ENCODE measurements at regions not wholly inside any gene's neighbourhood (a gene's known extent, or its start where the extent isn't known, plus 50 kb on each side); places are given as distances from the start of the nearest gene placed in this dataset.
"Not testable (repeated sequence)": the region's sequence is repeated elsewhere in the genome, so short reads cannot be mapped to it uniquely, and the experiment has no call there.

DNA sequence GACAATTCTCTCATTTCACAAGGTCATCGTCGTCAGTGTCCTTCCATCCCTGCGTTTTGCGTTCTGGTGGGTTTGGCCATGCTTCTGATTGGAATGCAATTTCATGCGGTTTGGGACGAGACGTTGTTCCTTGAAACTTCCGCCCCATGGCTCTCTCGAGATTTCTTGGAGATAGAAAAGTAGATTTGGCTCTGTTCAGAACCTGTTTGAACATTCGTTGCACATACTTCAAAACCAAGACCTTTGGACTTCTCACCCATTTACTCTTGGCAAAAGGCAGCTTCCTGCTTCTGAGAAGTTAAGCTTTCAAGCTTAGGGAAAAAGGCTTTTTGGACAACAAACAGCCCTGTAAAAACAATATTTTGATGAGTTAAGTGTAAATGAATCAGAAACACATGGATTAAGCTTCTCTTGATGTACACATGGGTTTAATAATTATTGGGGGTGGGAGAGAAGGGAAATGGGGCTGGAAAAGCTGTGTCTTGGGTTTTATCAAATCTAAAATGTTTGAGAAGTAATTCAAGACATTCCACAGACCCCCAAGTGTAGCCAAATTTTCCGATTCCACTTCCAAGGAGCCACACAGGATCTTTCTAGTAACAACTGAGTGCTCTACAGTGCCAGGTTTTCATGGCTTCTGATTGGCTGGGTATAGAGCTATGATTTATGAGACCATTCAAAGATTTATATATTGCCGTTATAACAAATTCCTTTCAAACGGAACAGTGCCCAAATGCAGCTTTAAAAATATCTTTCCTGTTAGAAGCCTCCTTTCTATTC, 467.2 kb downstream of the MED13L start:
- DNase-seq: no peak

DNA sequence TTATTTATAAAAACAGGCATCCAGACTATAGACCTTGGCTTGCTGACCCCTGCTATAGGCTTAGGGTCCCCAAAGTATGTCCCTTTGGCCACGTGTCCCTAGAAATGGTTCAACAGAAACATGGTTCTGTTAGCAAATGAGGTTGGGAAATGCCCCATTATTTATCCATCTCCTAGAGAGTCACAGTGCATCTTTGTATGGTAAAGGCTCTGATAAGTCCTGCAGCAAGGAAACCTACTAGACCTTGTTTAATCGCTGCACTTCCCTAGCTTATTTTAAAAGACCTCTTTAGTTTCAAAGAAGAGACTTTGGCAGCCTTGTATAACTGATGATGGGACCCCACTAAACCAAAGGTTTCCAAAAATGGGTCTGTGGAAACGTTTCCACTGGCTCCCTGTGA, 471.5 kb downstream of the MED13L start:
- no peak for DNase-seq

DNA sequence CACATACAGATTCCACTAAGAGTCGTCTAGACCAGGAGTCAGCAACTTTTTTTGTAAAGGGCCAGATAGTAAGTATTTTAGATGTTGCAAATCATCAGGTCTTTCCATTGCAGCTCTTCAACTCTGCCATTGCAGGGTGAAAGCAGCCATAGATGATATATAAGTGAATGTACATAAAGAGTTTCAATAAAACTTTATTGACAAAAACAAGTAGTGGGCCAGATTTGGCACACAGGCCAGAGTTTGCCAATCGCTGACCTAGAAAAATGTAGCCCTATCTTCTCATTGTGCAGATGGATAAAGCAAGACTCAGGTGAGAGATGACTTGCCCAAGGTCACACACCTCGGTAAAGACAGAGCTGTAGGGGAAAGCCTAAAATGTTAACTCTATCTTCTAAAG, 474.7 kb downstream of the MED13L start:
- DNase-seq: no peak

DNA sequence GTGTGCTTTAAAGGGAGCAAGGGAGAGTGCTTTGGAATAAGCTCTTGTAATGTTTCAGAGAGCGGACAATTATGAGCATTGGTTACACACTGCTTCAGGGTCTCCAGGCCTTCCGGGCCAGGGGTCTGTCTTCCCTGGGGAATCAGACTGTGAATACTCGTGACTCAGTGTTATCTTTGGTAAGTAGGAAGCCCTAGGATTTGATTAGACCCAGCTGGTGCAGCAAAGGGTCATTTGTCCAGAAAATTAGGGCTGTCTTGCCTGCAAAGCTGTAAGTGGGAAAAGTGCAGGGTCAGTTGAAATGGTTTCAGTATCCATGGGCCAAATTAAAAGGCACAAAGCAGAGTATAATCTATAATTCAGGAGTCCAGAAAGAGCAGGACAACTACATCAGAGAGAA, 475.6 kb downstream of the MED13L start:
- no peak for DNase-seq

DNA sequence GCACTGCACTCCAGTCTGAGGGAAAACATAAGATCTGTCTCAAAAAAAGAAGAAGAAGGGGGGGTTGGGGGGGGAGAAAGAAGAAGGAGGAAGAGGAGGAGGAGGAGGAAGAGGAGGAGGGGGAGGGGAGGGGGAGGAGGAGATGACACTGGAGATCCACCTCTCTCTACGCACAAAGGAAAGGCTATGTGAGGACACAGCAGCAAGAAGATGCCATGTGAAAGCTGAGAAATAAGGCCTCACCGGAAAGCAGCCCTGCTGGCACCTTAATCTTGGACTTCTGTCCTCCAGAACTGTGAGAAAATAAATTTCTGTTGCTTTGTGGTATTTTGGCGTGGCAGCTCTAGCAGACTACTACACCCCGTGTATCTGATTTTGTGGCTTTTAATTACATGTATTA, 477.9 kb downstream of the MED13L start:
- DNase-seq: no peak

DNA sequence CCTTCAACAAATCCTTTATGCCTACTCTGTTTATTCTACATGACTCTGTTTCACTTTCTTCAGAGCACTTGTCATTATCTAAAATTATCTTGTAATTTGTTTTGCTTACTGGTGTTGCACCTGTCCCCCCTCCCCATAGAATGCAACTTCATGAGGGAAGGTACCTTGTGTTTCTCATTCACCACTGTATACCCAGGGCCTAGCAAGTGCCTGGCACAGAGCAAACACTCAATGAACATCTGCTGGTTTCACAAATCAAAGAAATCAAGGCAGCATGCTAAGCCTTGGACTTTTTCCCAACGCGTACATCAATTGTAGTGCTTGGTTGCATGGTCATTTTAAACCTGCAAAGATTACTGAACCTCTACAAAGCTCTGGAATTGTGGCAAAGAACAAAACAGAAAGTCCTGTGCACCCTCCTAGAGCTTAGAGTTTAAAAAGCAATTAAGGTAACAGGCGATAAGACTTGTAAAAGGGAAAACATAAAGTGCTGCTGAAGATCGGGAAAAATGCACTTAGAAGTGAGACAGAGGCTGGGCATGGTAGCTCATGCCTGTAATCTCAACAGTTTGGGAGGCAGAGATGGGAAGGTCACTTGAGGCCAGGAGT, 479.1 kb downstream of the MED13L start:
- no peak for DNase-seq

DNA sequence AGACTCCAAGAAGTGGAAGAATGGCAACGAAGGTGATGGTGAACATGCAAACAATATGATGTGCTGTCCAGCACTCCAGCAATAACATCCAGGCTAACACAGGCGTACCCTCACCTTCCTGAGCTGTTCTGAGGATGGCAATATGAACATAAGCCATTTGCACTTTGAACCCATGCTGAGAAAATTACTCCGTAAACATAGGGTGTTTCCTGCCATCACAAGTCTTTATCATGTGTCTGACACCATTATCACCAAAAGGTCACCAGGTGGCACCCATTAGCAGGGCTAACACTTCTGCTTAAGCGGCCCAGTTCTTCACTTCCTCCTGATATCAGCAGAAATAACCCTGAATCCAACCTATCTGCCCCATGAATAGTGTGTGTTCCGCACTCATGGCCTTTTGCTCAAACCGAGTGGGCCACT, 482.8 kb downstream of the MED13L start:
- no peak for DNase-seq

DNA sequence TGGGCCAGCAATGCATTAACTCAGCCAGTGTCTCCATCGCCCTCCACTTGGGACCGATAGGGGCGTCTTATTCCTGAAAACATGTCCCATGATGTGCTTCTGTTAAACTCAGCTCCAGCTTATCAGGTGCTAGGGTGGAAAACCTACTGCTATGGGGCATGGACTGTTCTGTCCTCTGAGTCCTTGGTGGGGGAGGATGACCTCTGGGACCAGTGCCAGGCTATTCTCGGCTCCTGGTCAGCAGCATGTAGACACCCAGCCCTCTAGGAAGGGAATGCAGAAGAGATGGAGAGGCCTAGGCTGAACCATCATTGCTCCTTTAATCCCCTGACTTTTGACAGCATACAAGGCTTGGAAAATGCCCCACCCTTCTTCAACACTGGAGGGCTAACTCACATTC, 486.2 kb downstream of the MED13L start:
- no peak for DNase-seq

DNA sequence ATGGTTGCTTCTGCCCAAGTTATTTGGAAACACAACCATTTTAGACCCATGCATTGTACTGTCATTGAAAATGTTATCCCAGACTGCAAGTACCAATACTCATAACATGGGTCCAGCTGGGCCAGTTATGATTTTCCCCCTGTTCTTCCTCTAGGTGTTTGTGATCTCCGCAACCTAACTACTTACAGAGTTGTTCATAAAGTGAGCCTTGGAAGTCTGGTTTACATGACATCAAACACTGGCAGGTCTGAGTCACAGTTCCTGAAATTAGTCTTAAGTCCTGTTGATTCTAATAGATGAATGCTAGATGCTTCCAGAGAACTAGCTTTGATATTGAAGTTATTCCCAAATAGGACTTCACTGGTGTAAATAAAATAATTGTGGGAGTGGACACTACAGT, 487.0 kb downstream of the MED13L start:
- no peak for DNase-seq

DNA sequence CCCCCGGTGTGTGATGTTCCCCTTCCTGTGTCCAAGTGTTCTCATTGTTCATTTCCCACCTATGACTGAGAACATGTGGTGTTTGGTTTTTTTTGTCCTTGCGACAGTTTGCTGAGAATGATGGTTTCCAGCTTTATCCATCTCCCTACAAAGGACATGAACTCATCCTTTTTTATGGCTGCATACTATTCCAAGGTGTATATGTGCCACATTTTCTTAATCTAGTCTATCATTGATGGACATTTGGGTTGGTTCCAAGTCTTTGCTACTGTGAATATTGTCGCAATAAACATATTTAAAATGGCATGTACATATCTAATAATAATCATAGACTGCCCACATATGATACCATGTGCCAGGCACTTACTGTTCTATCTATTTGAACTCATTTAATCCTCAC, 491.0 kb downstream of the MED13L start:
- DNase-seq: not testable (repeated sequence)

DNA sequence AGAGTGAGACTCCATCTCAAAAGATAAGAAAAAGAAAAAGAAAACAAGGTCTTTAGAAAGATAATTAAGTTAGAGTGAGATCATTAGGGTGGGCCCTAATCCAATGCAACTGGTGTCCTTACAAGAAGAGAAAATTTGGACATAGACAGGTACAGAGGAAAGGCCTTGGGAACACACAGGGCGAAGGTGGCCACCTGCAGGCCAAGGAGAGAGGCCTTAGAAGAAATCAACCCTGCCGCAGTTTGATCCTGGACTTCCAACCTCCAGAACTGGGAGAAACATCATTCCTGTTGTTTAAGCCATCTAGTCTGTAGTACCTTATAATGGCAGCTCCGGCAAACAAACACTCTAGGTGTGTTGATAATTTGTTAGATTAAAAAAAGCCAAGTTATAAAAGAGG, 491.9 kb downstream of the MED13L start:
- DNase-seq: no peak

DNA sequence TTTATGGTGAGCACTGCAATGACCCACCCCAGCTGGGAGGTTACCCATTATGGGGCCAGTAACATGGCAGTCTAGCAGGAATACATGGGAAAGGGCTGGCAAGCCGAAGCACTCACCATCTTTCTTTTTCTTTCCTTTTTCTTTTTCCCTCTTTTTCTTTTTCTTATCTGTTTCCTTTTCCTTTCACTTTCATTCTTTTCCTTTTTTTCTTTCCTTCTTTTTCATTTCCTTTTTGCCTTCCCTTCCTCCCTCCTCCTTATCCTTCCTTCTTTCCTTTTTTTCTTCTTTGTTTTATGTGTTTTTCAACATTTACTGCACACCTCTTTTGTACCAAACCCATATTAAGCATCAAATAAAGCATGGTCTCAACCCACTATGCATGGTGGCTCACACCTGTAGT, 501.1 kb downstream of the MED13L start:
- DNase-seq: no peak

DNA sequence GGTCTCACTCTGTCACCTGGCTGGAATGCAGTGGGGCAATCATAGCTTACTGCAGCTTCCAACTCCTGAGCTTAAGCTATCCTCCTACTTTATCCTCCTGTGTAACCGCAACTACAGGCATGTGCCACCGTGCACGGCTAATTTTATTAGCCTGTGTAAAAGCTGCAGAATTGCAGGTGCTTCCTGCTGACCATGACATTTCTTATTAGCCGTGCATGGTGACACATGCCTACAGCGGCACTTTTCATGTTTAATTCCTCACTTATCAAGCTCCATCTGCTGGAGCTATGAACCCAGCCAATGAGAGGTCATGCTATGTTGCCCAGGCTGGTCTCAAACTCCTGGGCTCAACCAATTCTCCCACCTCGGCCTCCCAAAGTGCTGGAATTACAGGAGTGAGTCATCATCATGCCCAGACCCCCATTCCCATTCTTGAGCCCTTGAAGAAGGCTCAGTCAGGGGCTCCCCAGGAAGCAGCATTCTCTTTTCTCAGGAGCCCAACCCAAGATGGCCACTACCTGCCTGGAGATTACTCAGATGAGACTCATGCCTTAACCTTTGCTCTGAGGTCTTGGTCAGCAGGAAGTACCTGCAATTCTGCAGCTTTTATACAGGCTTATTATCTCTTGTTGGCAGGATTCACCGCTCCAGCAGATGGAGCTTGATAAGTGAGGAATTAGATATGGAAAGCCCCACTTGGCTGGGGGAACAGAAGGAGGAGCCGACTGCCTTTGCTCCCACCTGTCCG, 503.2 kb downstream of the MED13L start:
- no peak for DNase-seq

DNA sequence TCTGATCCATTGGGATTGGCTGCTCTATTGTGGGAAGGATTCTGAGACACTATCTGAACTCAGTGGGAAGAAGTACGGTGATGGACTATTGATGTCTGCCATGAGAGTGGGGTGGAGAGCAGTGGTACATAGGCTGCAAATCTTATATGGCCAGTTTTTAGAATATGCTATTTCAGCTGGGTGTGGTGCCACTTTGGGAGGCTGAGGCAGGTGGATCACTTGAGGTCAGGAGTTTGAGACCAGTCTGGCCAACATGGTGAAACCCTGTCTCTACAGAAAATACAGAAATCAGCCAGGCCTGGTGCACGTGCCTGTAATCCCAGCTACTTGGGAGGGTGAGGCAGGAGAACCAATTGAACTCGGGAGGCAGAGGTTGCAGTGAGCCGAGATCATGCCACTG, 505.9 kb downstream of the MED13L start:
- DNase-seq: no peak

DNA sequence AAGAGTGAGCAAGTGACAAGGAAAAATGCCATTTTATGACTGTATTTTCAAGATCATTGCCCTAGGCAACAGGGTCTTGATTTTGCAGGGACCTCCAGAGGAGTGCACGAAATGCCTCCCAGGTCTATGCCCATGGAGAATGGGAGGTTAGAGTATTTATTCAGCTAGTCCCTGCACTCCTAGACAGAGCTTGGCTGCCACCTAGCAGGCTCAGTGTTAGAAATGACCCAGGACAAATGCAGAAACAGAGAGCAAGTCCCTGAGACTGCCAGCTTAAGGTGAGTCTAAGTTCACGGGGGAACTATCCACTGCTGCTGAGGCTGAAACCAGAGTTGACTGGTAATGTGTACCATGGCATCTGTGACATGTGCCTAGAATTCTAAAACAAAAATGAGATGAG, 506.4 kb downstream of the MED13L start:
- no peak for DNase-seq

DNA sequence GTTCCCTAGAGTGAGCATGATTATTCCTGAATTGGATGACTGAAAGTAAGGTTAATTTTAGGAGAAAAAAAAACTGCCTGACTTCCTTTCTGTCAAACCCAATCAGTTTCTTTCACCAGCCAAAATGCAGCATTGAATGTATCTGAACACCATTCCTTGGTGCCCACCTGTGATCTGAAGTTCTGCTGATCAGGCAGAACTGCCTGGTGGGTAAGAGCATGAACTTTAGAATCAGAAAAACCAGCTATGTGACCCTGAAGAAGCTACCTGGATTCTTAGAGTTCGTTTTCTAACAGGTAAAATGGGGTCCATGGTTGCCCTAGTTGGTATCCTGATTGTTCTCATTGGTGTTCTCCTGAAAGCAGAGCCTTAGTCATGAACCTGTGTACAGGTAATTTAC, 506.9 kb downstream of the MED13L start:
- no peak for DNase-seq

DNA sequence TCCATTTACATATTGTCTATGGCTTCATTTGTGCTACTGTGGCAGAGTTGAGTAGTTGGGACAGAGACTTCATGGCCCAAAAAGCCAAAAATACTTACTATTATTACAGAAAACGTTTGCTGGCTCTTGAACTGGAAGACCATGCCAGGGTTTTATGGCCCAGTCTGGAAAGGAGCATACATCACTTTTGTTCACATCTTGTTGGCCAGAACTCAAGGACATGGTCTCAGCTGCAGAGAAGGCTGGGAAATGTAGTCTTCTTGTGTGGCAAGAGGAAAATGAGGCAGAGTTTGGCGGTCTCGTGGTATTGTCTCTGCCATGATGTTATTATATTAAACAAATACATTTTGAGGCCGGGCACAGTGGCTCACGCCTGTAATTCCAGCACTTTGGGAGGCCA, 509.6 kb downstream of the MED13L start:
- no peak for DNase-seq

DNA sequence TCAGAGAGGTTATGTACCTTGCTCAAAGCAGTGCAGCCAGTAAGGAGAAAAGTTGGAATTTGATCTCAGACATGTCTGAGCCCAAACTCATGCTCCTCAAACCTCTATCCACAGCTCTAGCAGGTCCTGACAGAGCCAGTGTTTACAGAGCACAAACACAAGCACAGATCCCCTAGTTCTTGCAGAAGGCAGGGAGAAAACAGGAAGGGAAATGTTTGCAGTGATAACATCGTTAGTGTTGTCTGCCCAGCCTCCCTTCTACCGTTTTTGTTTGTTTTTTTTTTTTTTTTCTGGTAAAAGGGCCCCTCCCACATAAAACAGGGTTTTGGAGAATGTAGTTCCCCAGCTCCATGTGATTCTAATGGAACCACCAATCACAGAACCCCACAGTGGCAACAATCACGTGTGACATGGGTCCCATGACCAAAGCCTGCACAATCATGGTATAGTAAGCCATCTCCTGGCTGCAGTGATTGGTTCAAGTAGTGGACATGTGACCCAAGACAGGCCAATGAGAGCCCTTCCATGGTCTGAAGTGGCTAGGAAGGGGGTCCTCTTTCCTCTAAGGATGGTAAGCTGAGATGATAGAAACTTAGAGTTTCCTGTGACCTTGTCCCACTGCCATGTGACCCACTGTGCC, 513.4 kb downstream of the MED13L start:
- no peak for DNase-seq

DNA sequence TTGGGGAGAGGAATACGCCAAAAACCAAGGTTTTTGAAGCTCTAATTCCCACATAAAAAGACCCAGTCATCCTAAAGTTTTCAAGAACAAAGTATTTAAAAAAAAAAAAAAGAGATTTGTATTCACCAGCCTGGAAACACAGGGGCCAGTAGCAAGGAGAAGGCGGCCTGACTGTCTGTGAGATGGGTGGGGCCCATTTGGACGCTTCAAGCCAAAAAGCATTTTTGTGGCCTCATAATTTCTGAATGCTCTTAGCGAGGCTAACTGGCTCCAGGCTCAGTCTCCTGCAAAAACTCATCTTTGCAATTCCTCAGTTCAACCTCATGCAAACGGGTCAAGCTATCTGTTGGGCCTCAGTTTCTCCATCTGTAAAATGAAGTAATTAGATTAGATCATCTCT, 514.1 kb downstream of the MED13L start:
- no peak for DNase-seq

DNA sequence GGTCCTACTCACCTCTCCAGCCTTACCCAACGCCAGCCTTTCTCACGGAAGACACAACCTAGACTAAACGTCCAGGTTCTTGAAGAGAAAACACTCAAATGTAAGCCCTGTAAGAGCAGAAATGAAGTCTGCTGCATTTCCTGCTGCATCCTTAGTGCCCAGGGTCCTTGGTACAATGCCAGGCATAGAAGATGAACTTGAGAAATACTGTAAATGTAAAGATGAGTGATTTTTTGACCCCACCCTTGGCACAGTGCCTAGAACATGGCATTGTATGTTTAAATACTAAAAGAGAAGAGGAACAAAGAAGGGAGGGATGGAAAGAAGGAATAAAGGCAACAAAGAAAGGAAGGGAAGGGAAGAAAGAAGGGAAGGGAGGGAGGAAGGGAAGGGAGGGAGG, 514.6 kb downstream of the MED13L start:
- DNase-seq: no peak

DNA sequence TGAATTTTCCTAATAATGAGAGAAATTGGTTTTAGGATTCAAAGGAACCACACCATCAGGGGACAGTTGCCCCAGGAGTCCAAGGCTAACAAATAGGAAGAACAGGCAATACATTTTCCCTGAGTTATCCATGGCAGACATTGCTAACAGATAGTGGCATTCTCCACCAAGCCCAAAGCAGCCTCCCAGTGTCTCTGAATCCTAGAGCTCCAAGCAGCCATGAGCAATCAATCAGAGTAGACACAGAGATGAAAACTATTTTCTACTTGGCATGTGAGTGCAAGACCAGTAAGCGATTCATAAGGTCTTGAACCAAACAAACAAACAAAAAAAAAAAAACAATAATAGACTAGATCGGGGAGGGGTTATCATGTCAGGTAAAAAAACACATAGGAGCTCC, 515.7 kb downstream of the MED13L start:
- no peak for DNase-seq

DNA sequence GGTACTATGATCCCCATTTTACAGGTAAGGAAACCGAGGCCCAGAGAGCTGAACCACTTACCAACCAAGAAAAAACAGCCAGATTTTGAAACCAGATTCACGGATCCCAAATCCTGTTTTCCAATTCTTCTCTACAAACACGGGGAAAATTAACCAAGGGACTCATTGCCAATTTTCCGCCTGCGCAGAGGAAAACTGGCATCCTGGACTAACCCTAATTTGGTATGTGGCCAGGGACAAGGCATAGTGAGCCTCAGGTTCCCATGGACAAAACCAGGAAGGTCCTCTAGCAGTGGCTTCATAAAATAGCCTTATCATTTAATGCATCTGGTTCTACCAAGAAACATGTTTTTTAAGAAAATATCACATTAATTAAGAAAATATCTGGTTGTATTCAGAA, 517.3 kb downstream of the MED13L start:
- no peak for DNase-seq

DNA sequence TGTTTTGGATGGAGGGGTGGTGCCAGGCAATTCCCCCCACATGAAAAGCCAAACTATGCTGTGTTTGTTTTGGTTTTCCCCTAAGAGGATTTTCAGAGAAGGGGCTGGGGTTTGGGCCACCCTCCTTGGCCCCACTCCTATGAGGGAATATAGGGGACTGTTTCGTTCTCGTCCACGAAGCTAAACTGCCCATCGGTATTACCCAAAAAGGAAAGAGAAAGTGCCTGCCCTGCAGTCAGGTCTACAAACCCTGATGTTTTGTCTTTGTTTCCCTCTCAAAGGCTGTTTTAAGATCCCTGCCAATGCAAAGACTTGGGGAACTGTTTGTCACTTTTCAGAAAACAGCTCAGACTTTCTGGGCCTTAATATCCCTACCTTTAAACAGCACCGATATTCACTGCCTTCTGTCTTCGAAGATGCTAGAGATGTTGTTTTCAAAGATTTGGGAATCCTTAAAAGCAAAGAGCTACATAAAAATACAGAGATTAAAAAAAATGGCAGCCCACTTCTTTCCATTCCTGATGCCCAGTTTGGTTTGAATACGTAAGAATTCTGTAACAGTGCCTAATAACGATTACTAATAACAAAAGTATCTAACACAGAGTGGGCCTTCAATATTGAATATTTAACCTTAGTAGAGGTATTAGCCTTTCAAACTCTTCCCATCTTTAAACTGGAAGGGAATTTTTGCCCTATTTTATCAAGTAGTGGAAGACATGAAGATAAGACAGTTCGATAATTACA, 518.4 kb downstream of the MED13L start:
- no peak for DNase-seq
